UCSD-AML1 (cell line): ENCODE measurements at regions not wholly inside any gene's neighbourhood (a gene's known extent, or its start where the extent isn't known, plus 50 kb on each side); places are given as distances from the start of the nearest gene placed in this dataset.
"Not testable (repeated sequence)": the region's sequence is repeated elsewhere in the genome, so short reads cannot be mapped to it uniquely, and the experiment has no call there.

ENCODE experiments used
- DNase-seq: peaks from one replicate; lab custom pipeline; 2025; ENCODE audit not compliant: unreplicated experiment; lab: John Stamatoyannopoulos, UW

GRCh38 chr13:84812078-84812477 lies 929.8 kb upstream of the SLITRK1 start:
- DNase-seq = no peak

DNA sequence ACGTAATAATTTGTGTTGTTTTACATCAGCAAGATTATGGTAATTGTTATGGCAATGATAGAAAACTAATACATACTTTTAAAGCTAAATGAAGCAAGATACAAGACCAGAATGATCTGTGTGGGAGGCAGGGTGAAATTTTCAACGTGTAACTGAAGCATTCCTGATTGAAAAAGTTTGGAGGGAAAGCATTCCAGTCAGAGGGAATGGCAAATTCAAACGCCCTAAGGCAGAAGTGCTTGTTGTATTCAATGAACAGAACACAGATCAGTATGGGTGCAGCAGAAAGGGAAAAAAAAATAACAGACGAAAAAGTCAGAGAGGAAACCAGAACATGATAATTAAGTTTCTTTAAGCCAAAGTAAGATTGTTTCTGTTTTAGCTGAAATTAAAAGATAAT lies 928.5 kb upstream of the SLITRK1 start:
- DNase-seq = no peak

DNA sequence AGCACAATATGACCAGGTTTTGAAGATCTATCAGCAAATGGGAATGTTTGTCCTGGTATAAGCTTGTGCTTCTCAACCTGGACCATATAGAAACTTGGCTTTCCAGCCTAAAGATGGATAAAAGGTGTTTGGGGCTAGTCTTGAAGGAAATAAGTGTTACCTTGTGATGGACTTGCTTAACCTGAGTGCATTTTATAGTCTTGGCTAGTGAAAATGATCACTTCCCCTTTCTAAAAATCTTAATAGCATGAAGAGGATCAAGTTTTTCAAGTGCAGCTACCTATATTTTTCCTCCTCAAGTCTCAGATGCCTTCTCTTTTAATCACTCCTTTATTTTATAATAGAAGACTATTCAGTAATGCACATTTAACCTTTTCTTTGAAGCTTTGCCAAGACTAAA lies 919.8 kb upstream of the SLITRK1 start:
- no peak for DNase-seq

DNA sequence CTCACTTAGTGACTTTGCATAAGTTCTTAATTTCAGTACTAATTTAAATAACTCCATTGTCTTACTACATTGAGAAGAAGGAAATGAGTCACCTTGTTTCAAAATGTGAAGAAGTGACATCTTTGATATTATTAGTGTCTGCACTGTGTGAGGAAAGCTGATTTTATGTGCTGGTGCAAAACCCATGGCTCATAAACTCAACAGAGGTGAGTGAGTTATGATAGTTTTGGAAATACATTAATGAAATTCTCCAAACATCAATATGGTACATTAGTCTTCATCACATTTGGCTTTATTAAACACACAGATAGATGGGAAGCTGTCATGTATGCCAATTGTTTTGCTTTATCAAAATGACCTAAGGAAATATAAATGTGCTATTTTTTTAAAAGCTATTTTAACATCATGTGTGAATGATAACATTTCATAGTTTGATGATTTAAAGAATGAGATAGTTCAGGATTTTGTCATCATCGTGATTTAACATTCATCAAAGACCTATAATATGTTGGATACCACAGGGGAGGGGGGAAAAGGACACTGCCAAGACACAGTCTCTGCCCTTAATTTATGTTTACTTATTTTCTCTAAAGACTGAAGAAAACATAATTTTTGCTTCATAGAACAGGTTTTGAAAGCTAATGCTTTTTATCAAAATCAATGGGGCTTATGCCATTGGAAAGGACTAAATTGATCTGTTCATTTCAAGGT lies 902.3 kb upstream of the SLITRK1 start:
- no peak for DNase-seq

GRCh38 chr13:84777316-84777715 lies 895.0 kb upstream of the SLITRK1 start:
- DNase-seq = no peak

DNA sequence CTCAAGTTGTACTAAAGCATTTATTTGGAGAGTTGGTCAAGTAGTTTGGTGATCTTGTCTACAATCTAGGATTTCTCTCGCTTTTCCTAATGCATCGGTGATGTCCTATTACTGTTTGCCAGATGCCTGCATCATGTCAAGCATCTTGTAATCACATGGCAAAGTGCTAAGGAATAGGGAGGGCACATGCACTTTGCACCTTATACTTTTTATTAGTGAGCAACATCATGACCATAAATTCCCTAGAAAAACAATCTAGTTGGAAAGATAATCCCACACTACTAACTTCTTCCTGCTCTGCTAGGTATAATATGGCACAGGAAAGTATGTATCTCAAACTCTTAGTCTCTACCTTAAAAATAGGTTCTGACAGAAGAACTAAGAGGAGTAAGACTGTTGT lies 894.3 kb upstream of the SLITRK1 start:
- DNase-seq = peak; percentile 0

GRCh38 chr13:84775920-84776319 lies 893.6 kb upstream of the SLITRK1 start:
- DNase-seq = peak; percentile 0

DNA sequence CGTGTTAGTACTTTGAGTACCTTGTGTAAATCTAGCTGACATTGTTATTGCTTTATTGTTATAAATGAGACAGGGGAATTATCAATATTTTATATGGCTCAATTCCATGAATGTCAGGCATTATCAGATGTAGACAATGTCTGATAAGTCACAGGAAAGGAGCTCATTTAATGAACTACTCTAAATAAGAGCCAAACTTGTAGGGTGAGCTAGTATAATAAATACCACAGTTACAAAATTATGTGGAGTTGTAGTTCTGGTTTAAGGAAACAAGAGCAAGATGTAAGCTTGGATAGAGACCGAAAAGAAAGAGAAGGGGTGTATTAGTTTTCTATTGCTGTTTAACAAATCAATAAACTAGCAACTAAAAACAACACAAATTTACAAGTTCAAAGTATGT lies 891.8 kb upstream of the SLITRK1 start:
- DNase-seq = no peak

DNA sequence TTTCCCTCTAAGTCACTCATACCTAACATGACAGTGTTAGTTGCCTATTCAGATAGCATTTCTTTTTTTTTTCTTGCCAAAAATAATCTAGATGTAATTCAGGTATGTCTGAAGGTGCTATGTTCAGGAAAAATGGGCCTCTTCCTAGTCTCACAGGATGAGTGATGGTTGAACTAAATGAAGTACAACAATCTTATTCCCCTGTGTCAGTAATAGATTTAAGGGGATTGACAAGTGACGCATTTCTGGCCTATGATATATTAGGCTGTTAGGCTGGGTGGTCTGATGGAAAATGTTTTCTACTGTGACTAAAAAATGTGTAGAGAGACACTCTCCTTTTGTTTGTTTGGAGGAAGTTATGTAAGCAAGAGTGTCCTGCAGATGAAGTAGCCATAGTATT lies 878.7 kb upstream of the SLITRK1 start:
- no peak for DNase-seq

- no peak for DNase-seq
Measured at GRCh38 chr13:84749126-84749525, 866.9 kb upstream of the SLITRK1 start.

DNA sequence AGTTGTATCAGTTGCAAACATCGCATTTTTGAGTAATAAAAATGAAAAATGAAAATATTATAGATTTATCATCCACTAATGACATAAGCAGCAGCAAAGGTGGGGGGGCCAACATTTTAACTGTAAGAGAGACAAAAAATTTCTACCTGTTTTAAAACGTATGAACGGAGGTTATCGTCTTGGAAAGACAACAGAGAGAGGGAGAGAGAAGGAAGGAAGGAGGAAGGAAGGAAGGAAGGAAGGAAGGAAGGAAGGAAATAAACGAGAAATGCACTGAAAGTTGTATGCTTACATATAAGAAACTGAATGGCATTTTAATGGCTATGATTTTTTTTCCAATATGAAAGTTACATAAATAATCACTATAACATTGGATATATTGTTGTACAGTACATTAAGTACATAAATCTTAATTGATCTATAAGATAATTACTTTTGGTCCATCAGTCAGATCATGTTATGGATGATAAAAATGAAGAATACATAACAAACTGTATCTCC lies 862.8 kb upstream of the SLITRK1 start:
- no peak for DNase-seq

DNA sequence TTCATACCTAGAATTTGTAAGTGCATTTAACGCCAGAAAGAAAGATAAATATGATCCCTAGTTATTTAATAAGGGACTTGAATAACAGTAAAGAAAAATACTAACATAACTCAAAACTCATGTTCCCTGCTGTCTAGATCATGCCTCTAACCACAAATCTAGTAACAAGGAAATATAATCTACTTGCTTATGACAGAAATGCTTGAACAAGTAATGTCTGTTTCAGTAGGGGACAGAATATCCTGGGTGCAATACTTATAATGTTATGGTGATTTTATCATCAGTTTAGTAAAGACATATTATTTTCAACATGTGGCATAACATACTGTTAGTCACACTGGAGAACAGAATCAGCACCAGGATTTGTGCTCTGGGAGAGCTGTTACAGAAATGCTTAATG lies 861.9 kb upstream of the SLITRK1 start:
- no peak for DNase-seq

DNA sequence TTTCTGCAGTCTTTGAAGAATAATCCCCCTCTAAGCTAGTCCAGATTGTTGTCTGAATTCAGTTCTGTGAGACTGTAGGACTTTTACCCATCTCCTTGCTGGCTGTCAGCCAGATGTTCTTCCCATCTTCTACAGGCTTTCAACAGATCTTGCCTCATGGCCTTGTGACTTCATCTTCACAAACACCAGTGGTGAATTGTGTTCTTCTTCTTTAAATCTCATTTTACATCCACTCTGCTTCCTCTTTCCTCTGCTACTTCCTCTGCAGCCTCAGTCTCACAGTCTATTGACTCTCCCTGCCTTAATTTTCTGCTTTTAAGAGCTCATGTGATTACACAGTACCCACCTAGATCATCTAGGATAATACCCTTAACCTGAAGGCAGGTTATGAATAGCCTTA lies 859.0 kb upstream of the SLITRK1 start:
- no peak for DNase-seq

GRCh38 chr13:84739021-84739420 lies 856.7 kb upstream of the SLITRK1 start:
- no peak for DNase-seq

DNA sequence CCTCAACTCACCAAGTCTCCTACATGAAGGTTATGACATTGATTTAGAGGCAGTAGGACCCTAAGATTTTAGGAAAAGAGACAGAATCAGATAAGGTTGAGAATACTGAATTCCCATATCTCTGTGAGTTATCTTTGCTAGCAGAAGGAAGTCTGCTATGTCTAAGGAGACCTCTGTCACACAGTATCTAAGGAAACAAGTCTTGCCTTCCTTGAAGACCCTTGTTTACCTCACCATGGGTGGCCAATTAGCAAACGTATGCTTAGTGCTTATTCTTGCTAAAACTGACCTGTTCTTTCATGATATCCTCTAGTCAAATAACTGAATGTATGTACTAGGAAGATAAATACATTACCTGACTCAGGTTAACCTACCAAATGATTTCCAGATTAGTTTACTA lies 855.4 kb upstream of the SLITRK1 start:
- no peak for DNase-seq

DNA sequence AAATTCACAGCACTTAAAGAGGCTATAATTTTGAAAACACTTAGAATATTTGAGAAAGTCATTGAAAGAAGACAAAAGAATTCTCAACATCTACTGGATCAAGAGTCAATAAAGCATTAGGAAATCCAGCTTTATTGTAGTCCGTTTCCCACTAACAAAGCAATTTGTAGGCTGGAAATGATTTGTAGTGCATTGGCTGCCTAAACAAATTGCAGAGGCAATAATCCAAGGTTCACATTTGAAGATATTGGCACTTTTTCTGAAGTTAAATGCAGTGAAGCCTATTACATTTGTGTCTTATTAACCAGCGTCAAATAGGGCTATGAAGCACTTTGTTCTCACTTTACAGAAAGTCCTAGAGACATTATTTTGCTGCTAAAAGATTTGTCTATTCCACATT lies 848.1 kb upstream of the SLITRK1 start:
- DNase-seq = no peak

- DNase-seq = no peak
Measured at GRCh38 chr13:84705982-84706710, 823.9 kb upstream of the SLITRK1 start.

- DNase-seq = no peak
Measured at GRCh38 chr13:84702174-84702573, 819.9 kb upstream of the SLITRK1 start.

DNA sequence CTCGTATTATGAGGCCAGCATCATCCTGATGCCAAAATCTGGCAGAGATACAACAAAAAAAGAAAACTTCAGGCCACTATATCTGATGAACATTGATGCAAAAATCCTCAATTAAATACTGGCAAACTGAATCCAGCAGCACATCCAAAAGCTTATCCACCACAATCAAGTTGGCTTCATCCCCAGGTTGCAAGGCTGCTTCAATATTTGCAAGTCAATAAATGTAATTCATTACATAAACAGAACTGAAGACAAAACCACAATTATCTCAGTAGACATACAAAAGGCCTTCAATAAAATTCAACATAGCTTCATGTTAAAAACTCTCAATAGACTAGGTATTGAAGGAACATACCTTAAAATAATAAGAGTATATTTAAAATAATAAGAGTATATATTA lies 815.3 kb upstream of the SLITRK1 start:
- DNase-seq = not testable (repeated sequence)

DNA sequence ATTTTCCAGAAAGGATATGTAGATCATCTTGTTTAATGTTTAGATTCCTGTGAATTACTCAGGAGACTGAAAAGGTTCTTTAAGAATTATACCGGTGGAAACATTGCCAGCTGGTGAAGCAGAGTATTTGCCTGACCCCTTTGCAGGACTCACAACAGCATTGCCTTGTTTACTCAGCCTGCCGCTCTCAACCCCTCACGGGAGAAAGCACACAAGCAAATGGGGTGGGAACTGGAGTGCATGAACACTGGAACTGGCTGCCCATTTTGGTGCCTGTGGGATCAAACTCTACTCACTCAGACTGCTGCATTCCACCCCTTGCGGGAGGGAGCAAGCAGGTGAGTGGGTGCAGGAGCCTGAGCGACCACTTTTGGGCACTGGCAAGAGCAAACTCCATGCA lies 804.7 kb upstream of the SLITRK1 start:
- peak; percentile 4 for DNase-seq

DNA sequence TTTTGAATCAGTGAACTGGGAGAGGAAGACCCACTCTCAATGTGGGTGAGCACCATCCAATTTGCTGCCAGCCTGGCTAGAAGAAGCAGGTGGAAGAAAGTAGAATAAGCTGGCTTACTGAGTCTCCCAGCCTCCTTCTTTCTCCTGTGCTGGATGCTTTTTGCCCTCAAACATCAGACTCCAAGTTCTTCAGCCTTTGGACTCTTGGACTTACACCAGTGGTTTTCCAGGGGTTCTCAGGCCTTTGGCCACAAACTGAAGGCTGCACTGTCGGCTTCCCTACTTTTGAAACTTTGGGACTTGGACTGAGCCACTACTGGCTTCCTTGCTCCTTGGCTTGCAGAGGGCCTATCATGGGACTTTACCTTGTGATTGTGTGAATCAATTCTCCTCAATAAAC lies 804.2 kb upstream of the SLITRK1 start:
- DNase-seq = no peak

DNA sequence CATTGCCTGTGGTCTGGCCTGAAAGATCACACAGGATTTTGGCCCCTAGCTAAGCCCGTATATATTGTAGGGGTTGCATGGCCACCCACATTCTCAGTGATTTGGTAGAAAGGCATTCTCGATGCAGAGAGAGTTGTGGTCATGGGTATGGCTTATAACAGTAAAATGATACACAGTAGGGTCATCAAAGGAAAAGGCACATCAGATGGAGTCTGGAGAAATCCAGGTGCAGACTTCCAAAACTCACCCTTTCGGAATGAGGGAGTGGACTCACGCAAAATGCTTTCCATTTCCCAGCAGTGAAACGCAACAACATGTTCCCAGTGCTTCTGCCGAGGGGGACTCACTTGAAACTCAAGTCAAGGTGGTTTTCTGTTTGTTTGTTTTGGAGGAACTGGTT lies 802.5 kb upstream of the SLITRK1 start:
- no peak for DNase-seq
